HG03139 (cell line): ENCODE measurements at regions not wholly inside any gene's neighbourhood (a gene's known extent, or its start where the extent isn't known, plus 50 kb on each side); places are given as distances from the start of the nearest gene placed in this dataset.

Experiments used
- ATAC-seq: cut with Tn5 transposase; IDR thresholded peaks from one replicate; pipeline ENCODE4 v1.9.1; 2021; ENCODE audit not compliant: unreplicated experiment

- ATAC-seq = no peak
Measured at GRCh38 chr3:105923140-105923539, 54.3 kb upstream of the CBLB start.

GRCh38 chr3:105927741-105928140 lies 58.9 kb upstream of the CBLB start:
- ATAC-seq = no peak

- no peak for ATAC-seq
Measured at GRCh38 chr3:105930733-105931132, 61.9 kb upstream of the CBLB start.

- no peak for ATAC-seq
Measured at GRCh38 chr3:105931500-105931899, 62.7 kb upstream of the CBLB start.

- no peak for ATAC-seq
Measured at GRCh38 chr3:105933871-105934270, 65.1 kb upstream of the CBLB start.

- no peak for ATAC-seq
Measured at GRCh38 chr3:105938101-105938500, 69.3 kb upstream of the CBLB start.

GRCh38 chr3:105938806-105939205 lies 70.0 kb upstream of the CBLB start:
- ATAC-seq = no peak

GRCh38 chr3:105944276-105944675 lies 75.5 kb upstream of the CBLB start:
- ATAC-seq = no peak

- ATAC-seq = no peak
Measured at GRCh38 chr3:105944721-105945120, 75.9 kb upstream of the CBLB start.

- no peak for ATAC-seq
Measured at GRCh38 chr3:105948101-105948500, 79.3 kb upstream of the CBLB start.

GRCh38 chr3:105950881-105951600 lies 82.2 kb upstream of the CBLB start:
- ATAC-seq = no peak

- ATAC-seq = no peak
Measured at GRCh38 chr3:105953831-105954230, 85.0 kb upstream of the CBLB start.

GRCh38 chr3:105956306-105956705 lies 87.5 kb upstream of the CBLB start:
- ATAC-seq = no peak

- no peak for ATAC-seq
Measured at GRCh38 chr3:105957722-105958121, 88.9 kb upstream of the CBLB start.

- no peak for ATAC-seq
Measured at GRCh38 chr3:105958237-105959000, 89.6 kb upstream of the CBLB start.

GRCh38 chr3:105959851-105960250 lies 91.0 kb upstream of the CBLB start:
- ATAC-seq = no peak

GRCh38 chr3:105960381-105960780 lies 91.6 kb upstream of the CBLB start:
- ATAC-seq = no peak

GRCh38 chr3:105963161-105963560 lies 94.3 kb upstream of the CBLB start:
- ATAC-seq = no peak

GRCh38 chr3:105965384-105965783 lies 96.6 kb upstream of the CBLB start:
- ATAC-seq = no peak

- no peak for ATAC-seq
Measured at GRCh38 chr3:105967117-105967516, 98.3 kb upstream of the CBLB start.

- ATAC-seq = no peak
Measured at GRCh38 chr3:105970283-105970682, 101.5 kb upstream of the CBLB start.

- no peak for ATAC-seq
Measured at GRCh38 chr3:105972069-105972468, 103.3 kb upstream of the CBLB start.

- no peak for ATAC-seq
Measured at GRCh38 chr3:105974381-105974780, 105.6 kb upstream of the CBLB start.
